MM.1S (cell line): ENCODE measurements at regions not wholly inside any gene's neighbourhood (a gene's known extent, or its start where the extent isn't known, plus 50 kb on each side); places are given as distances from the start of the nearest gene placed in this dataset.

Experiments used
- DNase-seq: peaks from one replicate; pipeline ENCODE4 v3.0.0-alpha.2; 2015
- H2AFZ ChIP-seq: fragments of 300-600 bp; sonication (generic); 2 replicates; pipeline ENCODE4 v1.6.0; 2016; ENCODE audit warnings: antibody characterized with exemption, low read length
- H3F3A ChIP-seq: fragments of 300-600 bp; sonication (generic); 2 replicates; pipeline ENCODE4 v1.6.1; 2016; ENCODE audit warnings: mild to moderate bottlenecking, antibody characterized with exemption, low read length, moderate library complexity, mixed read lengths; ENCODE audit not compliant: insufficient read depth
- H3K27ac ChIP-seq: fragments of 300-600 bp; sonication (generic); 2 replicates; pipeline ENCODE4 v1.5.1; 2016; ENCODE audit warnings: mild to moderate bottlenecking, low read length
- H3K27me3 ChIP-seq: fragments of 300-600 bp; sonication (generic); replicated peaks from 2 replicates; pipeline ENCODE4 v1.6.0; 2016; ENCODE audit warnings: low read length; ENCODE audit not compliant: insufficient read depth
- H3K36me3 ChIP-seq: fragments of 300-600 bp; sonication (generic); replicated peaks from 2 replicates; pipeline ENCODE4 v1.6.1; 2016; ENCODE audit warnings: mild to moderate bottlenecking, low read length, mixed read lengths; ENCODE audit not compliant: insufficient read depth
- H3K4me1 ChIP-seq: fragments of 300-600 bp; sonication (generic); 2 replicates; pipeline ENCODE4 v1.6.1; 2016; ENCODE audit warnings: low read length, mixed read lengths
- H3K4me2 ChIP-seq: fragments of 300-600 bp; sonication (generic); 2 replicates; pipeline ENCODE4 v1.6.0; 2016; ENCODE audit warnings: low read depth, low read length
- H3K4me3 ChIP-seq: fragments of 300-600 bp; sonication (generic); 2 replicates; pipeline ENCODE4 v1.5.1; 2016; ENCODE audit warnings: low read length, mixed read lengths
- H3K79me2 ChIP-seq: fragments of 300-600 bp; sonication (generic); 2 replicates; pipeline ENCODE4 v1.6.1; 2016; ENCODE audit warnings: mixed run types, low read length, mixed read lengths
- H3K9ac ChIP-seq: fragments of 300-600 bp; sonication (generic); 2 replicates; pipeline ENCODE4 v1.6.1; 2016; ENCODE audit warnings: low read length, mixed read lengths
- H3K9me2 ChIP-seq: fragments of 300-600 bp; sonication (generic); replicated peaks from 2 replicates; pipeline ENCODE4 v1.6.1; 2016; ENCODE audit warnings: mild to moderate bottlenecking, low read length, mixed read lengths; ENCODE audit not compliant: insufficient read depth
- H3K9me3 ChIP-seq: fragments of 300-600 bp; sonication (generic); replicated peaks from 2 replicates; pipeline ENCODE4 v1.6.1; 2016; ENCODE audit warnings: mild to moderate bottlenecking, low read length, mixed read lengths; ENCODE audit not compliant: insufficient read depth
- H4K20me1 ChIP-seq: fragments of 300-600 bp; sonication (generic); 2 replicates; pipeline ENCODE4 v1.6.1; 2016; ENCODE audit warnings: mild to moderate bottlenecking, low read length, moderate library complexity, mixed read lengths; ENCODE audit not compliant: insufficient read depth
- EZH2 ChIP-seq: fragments of 300-600 bp; sonication (generic); optimal IDR thresholded peaks from 2 replicates; pipeline ENCODE3; 2017; ENCODE audit warnings: low read depth, mild to moderate bottlenecking, antibody characterized with exemption, low read length, mixed read lengths
- EZH2phosphoT487 ChIP-seq: fragments of 300-600 bp; sonication (generic); IDR thresholded peaks from 2 replicates; pipeline ENCODE4 v1.6.1; 2018; ENCODE audit warnings: antibody characterized with exemption, low read length
- TF ChIP-seq, protein P1 (sequence below): fragments of 300-600 bp; sonication (generic); IDR thresholded peaks from 2 replicates; pipeline ENCODE4 v1.5.1; 2016; ENCODE audit warnings: antibody characterized with exemption, low read length, mixed read lengths

DNA sequence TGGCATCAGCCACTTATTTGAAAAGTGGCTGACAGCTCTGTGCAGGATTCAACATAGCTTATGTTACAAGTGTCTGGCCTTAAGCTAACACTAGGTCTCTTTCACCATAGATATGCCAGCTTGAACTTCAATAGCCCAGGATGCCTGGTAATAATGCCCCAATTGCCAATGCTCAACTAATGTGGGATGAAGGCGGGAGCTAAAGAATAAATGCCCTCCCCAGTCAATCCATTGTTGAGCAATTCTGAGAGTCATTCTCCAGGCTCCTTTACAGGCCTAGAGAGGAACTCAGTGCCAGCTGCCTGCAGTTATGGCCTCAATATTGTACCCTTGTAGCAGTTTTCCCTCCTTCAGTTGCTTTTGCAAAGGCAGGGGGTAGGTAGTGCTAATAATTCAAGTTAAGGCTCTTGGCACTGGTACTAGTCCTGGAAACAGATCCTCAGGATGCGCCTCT lies 460.2 kb downstream of the GABRG1 start:
- H3K36me3 ChIP-seq = no peaks in the 10 kb centered on the region
- H3K79me2 ChIP-seq = no peaks in the 10 kb centered on the region
- no peaks in the 10 kb centered on the region for H3K9me3 ChIP-seq
- H3F3A ChIP-seq = no peaks in the 10 kb centered on the region
- no peak overlapping the region for H3K27ac ChIP-seq
- H3K9me2 ChIP-seq = no peaks in the 10 kb centered on the region
- no peak overlapping the region for H3K4me2 ChIP-seq
- no peaks in the 10 kb centered on the region for H3K27me3 ChIP-seq
- H3K4me1 ChIP-seq = no peaks in the 10 kb centered on the region
- no peak for DNase-seq
- H3K4me3 ChIP-seq = no peak overlapping the region
- H3K9ac ChIP-seq = no peak overlapping the region
- no peak overlapping the region for H2AFZ ChIP-seq
- no peak for TF ChIP-seq EZH2phosphoT487
- TF ChIP-seq EZH2 = no peak
- TF ChIP-seq, protein P1, sequence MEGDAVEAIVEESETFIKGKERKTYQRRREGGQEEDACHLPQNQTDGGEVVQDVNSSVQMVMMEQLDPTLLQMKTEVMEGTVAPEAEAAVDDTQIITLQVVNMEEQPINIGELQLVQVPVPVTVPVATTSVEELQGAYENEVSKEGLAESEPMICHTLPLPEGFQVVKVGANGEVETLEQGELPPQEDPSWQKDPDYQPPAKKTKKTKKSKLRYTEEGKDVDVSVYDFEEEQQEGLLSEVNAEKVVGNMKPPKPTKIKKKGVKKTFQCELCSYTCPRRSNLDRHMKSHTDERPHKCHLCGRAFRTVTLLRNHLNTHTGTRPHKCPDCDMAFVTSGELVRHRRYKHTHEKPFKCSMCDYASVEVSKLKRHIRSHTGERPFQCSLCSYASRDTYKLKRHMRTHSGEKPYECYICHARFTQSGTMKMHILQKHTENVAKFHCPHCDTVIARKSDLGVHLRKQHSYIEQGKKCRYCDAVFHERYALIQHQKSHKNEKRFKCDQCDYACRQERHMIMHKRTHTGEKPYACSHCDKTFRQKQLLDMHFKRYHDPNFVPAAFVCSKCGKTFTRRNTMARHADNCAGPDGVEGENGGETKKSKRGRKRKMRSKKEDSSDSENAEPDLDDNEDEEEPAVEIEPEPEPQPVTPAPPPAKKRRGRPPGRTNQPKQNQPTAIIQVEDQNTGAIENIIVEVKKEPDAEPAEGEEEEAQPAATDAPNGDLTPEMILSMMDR = no peak
- no peaks in the 10 kb centered on the region for H4K20me1 ChIP-seq

DNA sequence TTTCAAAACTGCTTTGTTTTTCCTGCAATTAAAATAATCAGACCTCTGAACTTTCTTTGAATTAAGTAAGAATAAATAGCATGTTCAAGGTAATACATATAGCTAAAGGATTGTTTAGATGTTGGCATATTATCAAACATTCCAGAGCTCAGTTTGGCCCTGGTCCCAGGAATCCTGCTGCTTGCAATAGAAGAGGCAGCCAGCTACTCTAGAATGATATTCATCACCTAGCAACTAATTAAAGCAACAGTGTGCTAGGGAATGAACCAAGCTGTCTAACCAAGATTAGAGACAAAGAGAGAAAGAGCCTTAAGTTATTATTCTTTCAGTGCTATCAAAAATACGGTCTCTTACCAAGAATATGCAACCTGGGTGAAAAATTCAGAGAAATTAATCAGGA lies 460.9 kb downstream of the GABRG1 start:
- TF ChIP-seq, protein P1 = no peak
- TF ChIP-seq EZH2 (no peak), EZH2phosphoT487 (no peak)
- Histone ChIP-seq H3K36me3 (no peaks in the 10 kb centered on the region), H3K4me1 (no peaks in the 10 kb centered on the region), H3K4me2 (no peak overlapping the region), H2AFZ (no peak overlapping the region), H3K27ac (no peak overlapping the region), H4K20me1 (no peaks in the 10 kb centered on the region), H3K9me2 (no peaks in the 10 kb centered on the region), H3K9me3 (no peaks in the 10 kb centered on the region), H3K27me3 (no peaks in the 10 kb centered on the region), H3K79me2 (no peaks in the 10 kb centered on the region), H3F3A (no peaks in the 10 kb centered on the region), H3K4me3 (no peak overlapping the region), H3K9ac (no peak overlapping the region)
- no peak for DNase-seq

DNA sequence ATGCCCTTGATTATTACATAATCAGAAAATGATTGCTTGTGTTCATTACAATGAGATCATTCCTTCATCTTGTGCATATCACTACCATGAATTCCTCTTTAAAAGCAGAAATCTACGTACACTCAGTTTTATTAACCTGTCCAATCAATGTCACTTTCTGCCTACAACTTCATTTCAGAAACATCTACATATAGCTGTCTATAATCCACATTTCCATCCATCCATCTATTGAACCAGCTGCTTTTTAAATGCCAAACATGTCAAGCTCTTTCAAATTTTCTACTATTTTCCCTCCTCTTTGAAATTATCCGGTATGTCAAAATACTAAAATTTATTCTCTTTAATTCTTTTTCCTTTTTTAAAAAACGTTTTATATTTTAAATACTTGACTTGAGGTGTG lies 462.0 kb downstream of the GABRG1 start:
- H3K36me3 ChIP-seq = no peaks in the 10 kb centered on the region
- TF ChIP-seq EZH2 = no peak
- TF ChIP-seq, protein P1 = no peak
- TF ChIP-seq EZH2phosphoT487 = no peak
- no peaks in the 10 kb centered on the region for H3K9me2 ChIP-seq
- no peak overlapping the region for H3K4me3 ChIP-seq
- no peak overlapping the region for H3K27ac ChIP-seq
- no peak for DNase-seq
- H3K79me2 ChIP-seq = no peaks in the 10 kb centered on the region
- H3K4me1 ChIP-seq = no peaks in the 10 kb centered on the region
- H3K4me2 ChIP-seq = no peak overlapping the region
- H3K27me3 ChIP-seq = no peaks in the 10 kb centered on the region
- no peaks in the 10 kb centered on the region for H3K9me3 ChIP-seq
- H2AFZ ChIP-seq = no peak overlapping the region
- H4K20me1 ChIP-seq = no peaks in the 10 kb centered on the region
- H3K9ac ChIP-seq = no peak overlapping the region
- H3F3A ChIP-seq = no peaks in the 10 kb centered on the region

DNA sequence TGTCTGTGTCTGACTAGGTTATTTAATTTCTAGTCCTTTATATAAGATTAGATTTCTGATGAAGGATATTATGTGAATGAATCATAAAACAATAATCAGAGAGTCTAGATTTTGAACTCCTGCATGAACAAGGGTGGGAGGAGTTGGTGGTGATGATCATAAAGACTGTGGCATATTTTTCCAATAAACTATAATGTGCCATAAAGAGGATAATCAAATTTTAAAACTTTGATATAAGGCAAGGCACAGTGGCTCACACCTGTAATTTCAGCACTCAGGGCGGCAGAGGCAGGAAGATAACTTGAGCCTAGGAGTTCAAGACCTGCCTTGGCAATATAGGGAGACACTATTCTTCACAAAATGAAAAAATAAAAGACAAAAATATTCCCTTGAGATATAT lies 473.3 kb downstream of the GABRG1 start:
- Histone ChIP-seq H3K36me3 (no peaks in the 10 kb centered on the region), H3K27ac (no peak overlapping the region), H4K20me1 (no peaks in the 10 kb centered on the region), H3K9me3 (no peaks in the 10 kb centered on the region), H3K79me2 (no peaks in the 10 kb centered on the region), H3K4me1 (no peaks in the 10 kb centered on the region), H3K27me3 (no peaks in the 10 kb centered on the region), H3K9ac (no peak overlapping the region), H2AFZ (no peak overlapping the region), H3K4me3 (no peak overlapping the region), H3F3A (no peaks in the 10 kb centered on the region), H3K9me2 (no peaks in the 10 kb centered on the region), H3K4me2 (no peak overlapping the region)
- TF ChIP-seq EZH2phosphoT487 (no peak), EZH2 (no peak)
- TF ChIP-seq, protein P1 = no peak
- DNase-seq = no peak
